H1 (cell line): ENCODE measurements at regions not wholly inside any gene's neighbourhood (a gene's known extent, or its start where the extent isn't known, plus 50 kb on each side); places are given as distances from the start of the nearest gene placed in this dataset.

Experiments used
- CBX5 ChIP-seq: fragments of 300-800, 300-1000 bp; sonication (generic); IDR thresholded peaks from 2 replicates; pipeline ENCODE4 v1.7.1; 2016; ENCODE audit warnings: antibody characterized with exemption, low read length, low read depth
- POLR2A ChIP-seq, 2 experiments: IDR thresholded peaks; 1 replicate in 1 of 2; 2 replicates in 1 of 2; pipeline ENCODE4 v1.6.1; 2011; ENCODE audit warnings: low read depth in 2 of 2, low read length in 2 of 2, mild to moderate bottlenecking in 2 of 2; ENCODE audit errors: control extremely low read depth in 1 of 2
- POLR2AphosphoS5 ChIP-seq: IDR thresholded peaks from 2 replicates; pipeline ENCODE4 v1.6.1; 2011; ENCODE audit warnings: low read depth, low read length

DNA sequence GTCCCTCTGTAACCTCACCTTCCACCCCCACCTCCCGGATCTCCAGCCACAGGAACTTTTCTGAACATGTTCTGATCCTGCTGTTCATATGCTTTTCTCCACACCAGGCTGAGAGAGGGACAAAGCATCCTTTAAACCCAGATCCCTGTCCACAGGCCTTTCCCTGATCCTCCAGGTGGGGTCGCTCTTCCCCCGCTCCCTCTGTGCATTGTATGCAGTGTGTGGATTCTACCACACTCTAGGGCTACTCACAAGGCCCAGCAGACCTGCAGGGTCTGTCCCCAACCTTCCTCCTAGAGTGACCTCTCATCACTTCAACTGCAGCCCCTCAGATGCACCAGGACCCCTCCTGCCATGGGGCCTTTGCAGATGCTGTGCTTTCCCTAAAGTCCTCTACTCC, 1200.6 kb downstream of the UQCRFS1 start:
- TF ChIP-seq POLR2A (IDR thresholded peaks at IDR 0.05; ENCODE audit: control extremely low read depth in 1 of 2, low read depth in 2 of 2, low read length in 2 of 2) (no peak), CBX5 (no peak), POLR2AphosphoS5 (no peak)
